ENCODE measurements at regions not wholly inside any gene's neighbourhood (a gene's known extent, or its start where the extent isn't known, plus 50 kb on each side); places are given as distances from the start of the nearest gene placed in this dataset.

- TF ChIP-seq CTCF (IDR thresholded peaks at IDR 0.05) (no peak), POLR2A (IDR thresholded peaks at IDR 0.05) (no peak)
These were observed 90.7 kb downstream of the RERGL start for GRCh38 chr12:17999174-17999801.

Data from adrenal gland (tissue), 5 donors.